Choroid plexus epithelial cell (primary cell): ENCODE measurements at regions not wholly inside any gene's neighbourhood (a gene's known extent, or its start where the extent isn't known, plus 50 kb on each side); places are given as distances from the start of the nearest gene placed in this dataset.

Experiments
- DNase-seq: peaks from one replicate; pipeline ENCODE4 v3.0.0-alpha.2; 2010; ENCODE audit warnings: low read depth
- H3K4me3 ChIP-seq: 2 replicates; pipeline ENCODE4 v1.5.1; 2011; ENCODE audit warnings: low read depth, mild to moderate bottlenecking, control low read depth, low read length, moderate library complexity
- CTCF ChIP-seq: conservative IDR thresholded peaks from 2 replicates; pipeline ENCODE4 v1.5.1; 2011; ENCODE audit warnings: low read depth, mild to moderate bottlenecking, control low read depth, inconsistent platforms, low read length, moderate library complexity

GRCh38 chr16:79267146-79267545 lies 333.4 kb downstream of the MAF start:
- no peak for TF ChIP-seq CTCF
- no peak for DNase-seq
- no peak overlapping the region for H3K4me3 ChIP-seq

DNA sequence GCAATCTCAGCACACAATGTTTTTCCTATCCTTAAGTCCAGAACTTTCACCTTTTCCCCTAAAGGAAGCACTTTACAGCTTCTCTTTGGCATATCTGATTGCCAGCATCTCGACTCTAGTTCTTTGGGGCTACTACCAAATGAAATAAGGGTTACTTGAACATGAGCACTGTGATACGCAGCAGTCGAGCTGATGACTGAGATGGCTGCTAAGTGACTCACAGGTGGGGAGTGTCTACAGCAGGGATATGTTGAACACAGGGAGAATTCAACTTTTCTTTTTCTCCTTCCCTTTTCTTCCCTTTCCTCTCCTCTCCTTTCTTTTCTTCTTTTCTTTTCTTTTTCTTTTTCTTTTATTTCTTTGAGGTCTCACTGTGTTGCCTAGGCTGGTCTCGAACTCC lies 334.8 kb downstream of the MAF start:
- no peak for TF ChIP-seq CTCF
- no peak for DNase-seq
- no peak overlapping the region for H3K4me3 ChIP-seq

- no peak for TF ChIP-seq CTCF
- DNase-seq = no peak
Observed at GRCh38 chr16:79265196-79265595, 335.3 kb downstream of the MAF start.

GRCh38 chr16:79264237-79265109 lies 336.1 kb downstream of the MAF start:
- DNase-seq = no peak
- H3K4me3 ChIP-seq = no peak overlapping the region
- no peak for TF ChIP-seq CTCF

More at GRCh38 chr16:79265196-79265595, 335.3 kb downstream of the MAF start:
- no peak overlapping the region for H3K4me3 ChIP-seq

- no peak for TF ChIP-seq CTCF
- DNase-seq = no peak
- H3K4me3 ChIP-seq = no peak overlapping the region
Observed at GRCh38 chr16:79263425-79263824, 337.1 kb downstream of the MAF start.
